Vagina (tissue), 2 donors: ENCODE measurements at regions not wholly inside any gene's neighbourhood (a gene's known extent, or its start where the extent isn't known, plus 50 kb on each side); places are given as distances from the start of the nearest gene placed in this dataset.

ENCODE experiments used
- DNase-seq, 2 donors: peaks; one replicate each; pipeline ENCODE4 v3.0.0-alpha.2; 2017; ENCODE audit errors: extremely low spot score in 2 of 2
- H3K27ac ChIP-seq: fragments of 200-600 bp; sonication (generic); one replicate; pipeline ENCODE4 v1.5.1; 2019
- H3K27me3 ChIP-seq: fragments of 200-600 bp; sonication (generic); one replicate; pipeline ENCODE4 v1.5.1; 2019
- H3K36me3 ChIP-seq, 2 donors: fragments of 200-600 bp; sonication (generic); one replicate each; pipeline ENCODE4 v1.5.1; 2017 to 2019
- H3K4me1 ChIP-seq: fragments of 200-600 bp; sonication (generic); one replicate; pipeline ENCODE4 v1.5.1; 2019
- H3K4me3 ChIP-seq, 2 donors: fragments of 200-600 bp; sonication (generic); 1 replicate in 1 of 2; 2 replicates in 1 of 2; pipeline ENCODE4 v1.5.1; 2016 to 2019
- H3K9me3 ChIP-seq: fragments of 200-600 bp; sonication (generic); one replicate; pipeline ENCODE4 v1.5.1; 2019
- POLR2A ChIP-seq, 2 donors: fragments of 450-650 bp; IDR thresholded peaks; one replicate each; pipeline ENCODE4 v1.6.1; 2017; ENCODE audit warnings: antibody characterized with exemption in 2 of 2, mild to moderate bottlenecking in 2 of 2, moderate library complexity in 2 of 2
- POLR2AphosphoS5 ChIP-seq, 2 donors: sonication (generic); formaldehyde crosslinking; IDR thresholded peaks; one replicate each; pipeline ENCODE4 v1.9.0; 2017; ENCODE audit warnings: antibody characterized with exemption in 2 of 2, mild to moderate bottlenecking in 2 of 2, low read depth in 1 of 2; ENCODE audit not compliant: insufficient read depth in 1 of 2
- intact Hi-C: fragments of 100-400 bp; cut with DNase I; formaldehyde crosslinking; loops from one replicate; pipeline ENCODE4 v1.15.1; 2023
- TF ChIP-seq, protein P1 (sequence below), 3 experiments: fragments of 450-650 bp in 2 of 3; fragments of 200-600 bp in 1 of 3; sonication (generic) in 1 of 3; IDR thresholded peaks; one replicate each; pipeline ENCODE4 v1.5.1; 2017 to 2019; ENCODE audit warnings: antibody characterized with exemption in 3 of 3, mild to moderate bottlenecking in 2 of 3, moderate library complexity in 2 of 3

DNA sequence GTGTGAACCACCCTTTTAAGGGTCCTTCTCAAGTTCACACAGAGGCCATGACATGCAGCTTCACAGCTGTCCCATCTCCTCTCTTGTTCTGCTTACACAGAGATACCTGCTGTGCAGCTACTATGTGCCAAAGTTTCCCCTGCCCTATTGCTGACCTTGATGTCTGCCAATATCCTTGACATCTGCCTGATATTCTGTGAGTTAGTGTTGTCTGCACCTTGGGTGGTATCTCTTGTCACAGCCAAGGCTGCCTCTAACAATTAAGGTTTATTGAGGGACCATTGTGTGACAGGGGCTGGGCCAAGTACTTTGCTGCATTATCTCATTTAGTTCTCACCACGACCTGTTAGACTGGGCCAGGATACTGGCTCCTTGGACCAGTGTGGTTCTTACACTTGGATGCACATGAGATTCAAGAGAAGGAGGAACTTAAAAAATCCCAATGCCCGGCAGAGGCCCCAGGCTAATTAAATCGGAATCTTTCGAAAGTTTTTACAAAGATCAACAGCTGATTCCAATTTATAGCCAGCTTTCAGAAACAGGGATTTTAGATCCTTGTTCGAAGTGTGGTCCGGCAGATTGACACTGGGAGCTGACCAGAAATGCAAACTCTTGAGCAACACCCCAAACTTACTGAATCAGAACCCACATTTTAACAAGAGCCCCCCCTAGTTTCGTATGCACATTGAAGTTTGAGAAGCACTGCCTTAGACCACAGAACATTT is 178.6 kb downstream of the SATB1 start:
- no peak for TF ChIP-seq POLR2A (IDR thresholded peaks at IDR 0.05)
- TF ChIP-seq, protein P1, sequence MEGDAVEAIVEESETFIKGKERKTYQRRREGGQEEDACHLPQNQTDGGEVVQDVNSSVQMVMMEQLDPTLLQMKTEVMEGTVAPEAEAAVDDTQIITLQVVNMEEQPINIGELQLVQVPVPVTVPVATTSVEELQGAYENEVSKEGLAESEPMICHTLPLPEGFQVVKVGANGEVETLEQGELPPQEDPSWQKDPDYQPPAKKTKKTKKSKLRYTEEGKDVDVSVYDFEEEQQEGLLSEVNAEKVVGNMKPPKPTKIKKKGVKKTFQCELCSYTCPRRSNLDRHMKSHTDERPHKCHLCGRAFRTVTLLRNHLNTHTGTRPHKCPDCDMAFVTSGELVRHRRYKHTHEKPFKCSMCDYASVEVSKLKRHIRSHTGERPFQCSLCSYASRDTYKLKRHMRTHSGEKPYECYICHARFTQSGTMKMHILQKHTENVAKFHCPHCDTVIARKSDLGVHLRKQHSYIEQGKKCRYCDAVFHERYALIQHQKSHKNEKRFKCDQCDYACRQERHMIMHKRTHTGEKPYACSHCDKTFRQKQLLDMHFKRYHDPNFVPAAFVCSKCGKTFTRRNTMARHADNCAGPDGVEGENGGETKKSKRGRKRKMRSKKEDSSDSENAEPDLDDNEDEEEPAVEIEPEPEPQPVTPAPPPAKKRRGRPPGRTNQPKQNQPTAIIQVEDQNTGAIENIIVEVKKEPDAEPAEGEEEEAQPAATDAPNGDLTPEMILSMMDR (IDR thresholded peaks at IDR 0.05), result no peak
- TF ChIP-seq POLR2AphosphoS5 (IDR thresholded peaks at IDR 0.05; ENCODE audit: insufficient read depth in 1 of 2, low read depth in 1 of 2), result no peak
- Histone ChIP-seq H3K4me1 (no peaks in the 10 kb centered on the region), H3K9me3 (no peaks in the 10 kb centered on the region), H3K36me3 (no peaks in the 10 kb centered on the region), H3K4me3 (no peak overlapping the region), H3K27ac (no peak overlapping the region), H3K27me3 (no peaks in the 10 kb centered on the region)
- intact Hi-C loops, result no loop called here
- DNase-seq, result no peak

DNA sequence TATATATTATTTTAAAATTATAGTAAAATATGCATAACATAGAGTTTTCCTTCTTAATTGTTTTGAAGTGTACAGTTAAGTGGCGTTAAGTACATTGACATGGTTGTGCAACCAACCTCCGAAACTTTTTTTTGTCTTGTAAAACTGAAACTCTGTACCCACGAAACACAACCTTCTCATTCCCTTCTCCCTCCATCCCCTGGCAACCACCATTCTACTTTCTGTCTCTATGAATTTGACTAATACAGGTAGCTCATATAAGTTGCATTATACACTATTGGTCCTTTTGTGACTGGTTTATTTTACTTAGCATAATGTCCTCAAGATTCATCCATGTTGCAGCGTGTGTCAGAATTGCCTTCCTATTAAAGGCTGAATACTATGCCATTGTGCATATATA is 179.4 kb downstream of the SATB1 start:
- TF ChIP-seq POLR2AphosphoS5 (IDR thresholded peaks at IDR 0.05; ENCODE audit: insufficient read depth in 1 of 2, low read depth in 1 of 2) (no peak), POLR2A (IDR thresholded peaks at IDR 0.05) (no peak)
- TF ChIP-seq, protein P1 (IDR thresholded peaks at IDR 0.05), result no peak

GRCh38 chr3:18241837-18242236 is 183.3 kb downstream of the SATB1 start:
- intact Hi-C loops, result no loop called here
- no peak for DNase-seq
- Histone ChIP-seq H3K27ac (no peak overlapping the region), H3K9me3 (no peaks in the 10 kb centered on the region), H3K36me3 (no peaks in the 10 kb centered on the region), H3K27me3 (no peaks in the 10 kb centered on the region), H3K4me1 (no peaks in the 10 kb centered on the region), H3K4me3 (no peak overlapping the region)
- TF ChIP-seq POLR2AphosphoS5 (IDR thresholded peaks at IDR 0.05; ENCODE audit: insufficient read depth in 1 of 2, low read depth in 1 of 2) (no peak), POLR2A (IDR thresholded peaks at IDR 0.05) (no peak)
- TF ChIP-seq, protein P1 (IDR thresholded peaks at IDR 0.05), result no peak

More for the DNA sequence above, 179.4 kb downstream of the SATB1 start:
- Histone ChIP-seq H3K4me3 (no peak overlapping the region), H3K9me3 (no peaks in the 10 kb centered on the region), H3K4me1 (no peaks in the 10 kb centered on the region), H3K36me3 (no peaks in the 10 kb centered on the region), H3K27me3 (no peaks in the 10 kb centered on the region), H3K27ac (no peak overlapping the region)
- intact Hi-C loops, result no loop called here
- no peak for DNase-seq

DNA sequence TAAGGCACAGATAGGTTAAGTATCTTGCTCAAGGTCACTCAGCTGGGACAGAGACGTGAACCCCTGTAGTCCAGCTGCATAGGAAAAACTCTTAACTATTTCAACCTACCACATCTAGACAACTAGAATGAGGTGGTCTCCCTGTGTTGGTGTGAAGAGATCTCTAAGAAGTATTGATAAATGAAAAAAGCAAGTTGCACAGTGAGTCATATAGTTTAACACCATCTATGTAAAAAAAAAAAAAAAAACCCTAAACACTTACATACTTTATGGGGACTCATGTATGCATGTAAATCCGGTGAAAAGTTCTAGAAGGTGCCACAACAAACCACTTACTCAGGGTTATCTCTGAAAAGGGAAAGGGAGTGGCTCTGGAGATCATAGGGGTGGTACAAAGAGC is 185.5 kb downstream of the SATB1 start:
- no peak overlapping the region for H3K27ac ChIP-seq
- no peak for DNase-seq
- intact Hi-C loops, result no loop called here
- H3K9me3 ChIP-seq, result no peaks in the 10 kb centered on the region
- no peaks in the 10 kb centered on the region for H3K36me3 ChIP-seq
- H3K27me3 ChIP-seq, result no peaks in the 10 kb centered on the region
- no peak overlapping the region for H3K4me3 ChIP-seq
- no peaks in the 10 kb centered on the region for H3K4me1 ChIP-seq
- TF ChIP-seq POLR2AphosphoS5 (IDR thresholded peaks at IDR 0.05; ENCODE audit: insufficient read depth in 1 of 2, low read depth in 1 of 2) (no peak), POLR2A (IDR thresholded peaks at IDR 0.05) (no peak)
- TF ChIP-seq, protein P1 (IDR thresholded peaks at IDR 0.05), result no peak

GRCh38 chr3:18238746-18239331 is 186.3 kb downstream of the SATB1 start:
- no peaks in the 10 kb centered on the region for H3K36me3 ChIP-seq
- H3K4me1 ChIP-seq, result no peaks in the 10 kb centered on the region
- intact Hi-C loops, result no loop called here
- no peaks in the 10 kb centered on the region for H3K27me3 ChIP-seq
- H3K4me3 ChIP-seq, result no peak overlapping the region
- no peaks in the 10 kb centered on the region for H3K9me3 ChIP-seq
- DNase-seq, result no peak
- H3K27ac ChIP-seq, result no peak overlapping the region
- TF ChIP-seq, protein P1 (IDR thresholded peaks at IDR 0.05), result no peak
- TF ChIP-seq POLR2A (IDR thresholded peaks at IDR 0.05) (no peak), POLR2AphosphoS5 (IDR thresholded peaks at IDR 0.05; ENCODE audit: insufficient read depth in 1 of 2, low read depth in 1 of 2) (no peak)
